SK-N-SH (cell line): ENCODE measurements at regions not wholly inside any gene's neighbourhood (a gene's known extent, or its start where the extent isn't known, plus 50 kb on each side); places are given as distances from the start of the nearest gene placed in this dataset.

ENCODE experiments used
- CTCF ChIA-PET: fragments of 300-600, 350-600 bp; formaldehyde crosslinking; extraction: SDS; loops from one replicate; lab custom pipeline; 2021; lab: Yijun Ruan, JAX
- POLR2A ChIA-PET: fragments of 350-600 bp; sonication (Branson Sonifier 250); formaldehyde crosslinking; extraction: SDS; loops from one replicate; lab custom pipeline; 2020; ENCODE audit warnings: antibody characterized with exemption, inconsistent platforms; lab: Yijun Ruan, JAX
- DNase-seq: peaks from one replicate; pipeline ENCODE4 v3.0.0; 2012
- H2AFZ ChIP-seq: fragments of 200-600 bp; sonication (generic); 2 replicates; pipeline ENCODE4 v1.8.1; 2016; ENCODE audit warnings: antibody characterized with exemption, mild to moderate bottlenecking, low read depth
- H3F3A ChIP-seq: fragments of 200-600 bp; sonication (generic); replicated peaks from 2 replicates; pipeline ENCODE3; 2016; ENCODE audit warnings: antibody characterized with exemption, mild to moderate bottlenecking; ENCODE audit not compliant: insufficient read depth
- H3K27ac ChIP-seq, 2 experiments: fragments of 200-500 bp in 1 of 2; fragments of 200-600 bp in 1 of 2; sonication (Bioruptor generic) in 1 of 2; sonication (generic), shearing (Covaris generic) in 1 of 2; 2 replicates each; pipeline versions ENCODE4 v1.5.1 to v1.6.1; 2014 to 2016; ENCODE audit warnings: low read depth in 2 of 2, inconsistent platforms in 1 of 2, low read length in 1 of 2, mild to moderate bottlenecking in 1 of 2, mixed read lengths in 1 of 2
- H3K27me3 ChIP-seq: fragments of 200-600 bp; sonication (generic), shearing (Covaris generic); 2 replicates; pipeline ENCODE4 v1.6.1; 2016; ENCODE audit warnings: mixed run types; ENCODE audit not compliant: insufficient read depth
- H3K36me3 ChIP-seq, 2 experiments: fragments of 200-500 bp in 1 of 2; fragments of 200-600 bp in 1 of 2; sonication (Bioruptor generic) in 1 of 2; sonication (generic) in 1 of 2; replicated peaks in 1 of 2; 2 replicates each; pipeline versions ENCODE3 to v1.5.1; 2014 to 2016; ENCODE audit warnings: low read length in 1 of 2, mild to moderate bottlenecking in 1 of 2; ENCODE audit not compliant: insufficient read depth in 2 of 2, control insufficient read depth in 1 of 2
- H3K4me1 ChIP-seq, 2 experiments: fragments of 200-500 bp in 1 of 2; fragments of 200-600 bp in 1 of 2; sonication (Bioruptor generic) in 1 of 2; sonication (generic), shearing (Covaris generic) in 1 of 2; 2 replicates each; pipeline versions ENCODE4 v1.5.1 to v1.6.1; 2014 to 2016; ENCODE audit warnings: low read depth in 1 of 2, low read length in 1 of 2, mixed run types in 1 of 2; ENCODE audit not compliant: insufficient read depth in 2 of 2, control insufficient read depth in 1 of 2
- H3K4me2 ChIP-seq: fragments of 200-600 bp; sonication (generic), shearing (Covaris generic); 2 replicates; pipeline ENCODE4 v1.6.1; 2017; ENCODE audit warnings: mixed run types
- H3K4me3 ChIP-seq, 2 experiments: fragments of 200-500 bp in 1 of 2; fragments of 200-600 bp in 1 of 2; sonication (Bioruptor generic) in 1 of 2; sonication (generic), shearing (Covaris generic) in 1 of 2; 2 replicates each; pipeline versions ENCODE4 v1.5.1 to v1.8.1; 2014 to 2016; ENCODE audit warnings: low read depth in 2 of 2, inconsistent platforms in 1 of 2, low read length in 1 of 2, mild to moderate bottlenecking in 1 of 2, mixed read lengths in 1 of 2, moderate library complexity in 1 of 2
- H3K79me2 ChIP-seq: fragments of 200-600 bp; sonication (generic); 2 replicates; pipeline ENCODE4 v1.8.1; 2017; ENCODE audit warnings: mild to moderate bottlenecking; ENCODE audit not compliant: insufficient read depth
- H3K9ac ChIP-seq: fragments of 200-600 bp; sonication (generic); 2 replicates; pipeline ENCODE4 v1.6.1; 2017; ENCODE audit warnings: mixed run types
- H3K9me2 ChIP-seq: fragments of 200-600 bp; sonication (generic); 2 replicates; pipeline ENCODE4 v1.6.1; 2017; ENCODE audit warnings: mixed run types
- H3K9me3 ChIP-seq: fragments of 200-600 bp; sonication (generic); 2 replicates; pipeline ENCODE4 v1.6.1; 2017; ENCODE audit warnings: mixed run types, mild to moderate bottlenecking, moderate library complexity
- H4K20me1 ChIP-seq: fragments of 200-600 bp; sonication (generic); 2 replicates; pipeline ENCODE4 v1.6.1; 2017; ENCODE audit warnings: mild to moderate bottlenecking, mixed run types; ENCODE audit not compliant: insufficient read depth
- CHD2 ChIP-seq: fragments of 150-350 bp; IDR thresholded peaks from 2 replicates; pipeline ENCODE4 v1.6.1; 2018; ENCODE audit warnings: low read length; ENCODE audit not compliant: partially characterized antibody
- ELF1 ChIP-seq: IDR thresholded peaks from 2 replicates; pipeline ENCODE4 v1.4.0; 2012
- EP300 ChIP-seq, 2 experiments: IDR thresholded peaks; 2 replicates each; pipeline versions ENCODE4 v1.4.0 to v1.6.1; 2012; ENCODE audit warnings: borderline replicate concordance in 1 of 2, low read depth in 1 of 2, low read length in 1 of 2
- FOSL2 ChIP-seq: IDR thresholded peaks from 2 replicates; pipeline ENCODE4 v1.4.0; 2012; ENCODE audit warnings: low read depth, mild to moderate bottlenecking, moderate library complexity, borderline replicate concordance
- FOXM1 ChIP-seq: IDR thresholded peaks from 2 replicates; pipeline ENCODE4 v1.4.0; 2012; ENCODE audit warnings: low read depth, mild to moderate bottlenecking
- GATA2 ChIP-seq: sonication (generic); formaldehyde crosslinking; IDR thresholded peaks from 2 replicates; pipeline ENCODE4 v1.5.0; 2020; ENCODE audit warnings: mild to moderate bottlenecking, missing genetic modification reagents
- NFIC ChIP-seq: IDR thresholded peaks from 2 replicates; pipeline ENCODE4 v1.4.0; 2012; ENCODE audit warnings: borderline replicate concordance
- POLR2AphosphoS5 ChIP-seq: IDR thresholded peaks from 2 replicates; pipeline ENCODE4 v1.6.1; 2012; ENCODE audit warnings: low read depth, low read length
- RAD21 ChIP-seq: IDR thresholded peaks from 2 replicates; pipeline ENCODE4 v1.6.1; 2012; ENCODE audit warnings: mild to moderate bottlenecking, low read length
- RCOR1 ChIP-seq: fragments of 150-350 bp; IDR thresholded peaks from 2 replicates; pipeline ENCODE4 v1.6.1; 2017; ENCODE audit warnings: antibody characterized with exemption, low read length
- RXRA ChIP-seq: IDR thresholded peaks from 2 replicates; pipeline ENCODE4 v1.4.0; 2012; ENCODE audit warnings: low read depth, mild to moderate bottlenecking, borderline replicate concordance
- SMC3 ChIP-seq: IDR thresholded peaks from 2 replicates; pipeline ENCODE4 v1.6.1; 2012; ENCODE audit warnings: low read depth, low read length, improper control_type of control experiment
- TCF12 ChIP-seq: IDR thresholded peaks from 2 replicates; pipeline ENCODE4 v1.4.0; 2012
- WGBS: methylation state at CpG from one replicate; pipeline ENCODE4 v1.1.6; 2017; ENCODE audit warnings: low lambda C conversion rate; 5-methylcytosine and 5-hydroxymethylcytosine counted together
- TF ChIP-seq, protein P1 (sequence below): fragments of 200-600 bp; sonication (generic); IDR thresholded peaks from 2 replicates; pipeline ENCODE4 v1.6.1; 2017; ENCODE audit warnings: antibody characterized with exemption, mild to moderate bottlenecking, moderate library complexity
- TF ChIP-seq, protein P2 (sequence below): IDR thresholded peaks from 2 replicates; pipeline ENCODE4 v1.6.1; 2012; ENCODE audit warnings: mild to moderate bottlenecking, low read depth, low read length, moderate library complexity
- TF ChIP-seq, protein P3 (sequence below): fragments of 150-350 bp; IDR thresholded peaks from 2 replicates; pipeline ENCODE4 v1.6.1; 2016; ENCODE audit warnings: mild to moderate bottlenecking, low read depth, low read length

DNA sequence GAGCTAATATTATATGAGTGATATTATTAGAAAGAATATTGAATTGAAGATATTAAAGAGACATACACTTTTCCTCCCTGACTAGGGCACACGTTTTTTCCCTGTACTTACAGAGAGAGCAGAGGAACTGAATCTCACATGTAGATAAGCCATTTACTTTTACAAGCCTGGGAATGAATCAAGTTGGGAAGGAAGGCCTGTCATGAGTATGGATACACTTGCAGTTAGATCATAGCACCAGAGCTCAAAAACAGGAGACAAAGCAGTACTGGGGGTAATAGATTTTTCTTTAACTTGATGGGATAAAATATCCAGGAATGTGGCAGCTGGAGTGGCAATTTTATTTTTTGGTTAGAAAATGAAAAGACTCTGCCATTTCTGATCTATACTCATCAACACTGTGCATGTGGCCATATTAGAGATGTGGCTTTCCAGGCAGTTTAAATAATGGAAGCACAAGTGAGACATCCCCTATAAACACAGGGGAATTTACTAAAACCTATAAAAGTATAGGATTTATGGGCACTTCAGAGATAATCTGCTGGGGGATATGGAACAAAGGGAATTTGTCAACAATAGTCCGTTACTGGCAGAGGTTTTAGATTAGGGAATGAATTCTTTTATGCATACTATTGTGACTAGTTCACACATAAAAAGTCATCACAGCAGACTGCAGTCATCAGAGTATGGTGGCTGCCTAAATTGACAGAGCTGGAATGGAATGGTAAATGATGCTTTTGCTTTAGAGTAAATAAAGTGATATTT, 657.7 kb upstream of the MBL2 start:
- WGBS = 25% methylated on average over 2 of the region's 2 CpGs
- POLR2A ChIA-PET = no interaction called here

More for the DNA sequence above, 657.7 kb upstream of the MBL2 start:
- H3K9ac ChIP-seq = no peak overlapping the region
- no peaks in the 10 kb centered on the region for H3K79me2 ChIP-seq
- H2AFZ ChIP-seq = no peak overlapping the region
- TF ChIP-seq, protein P1, sequence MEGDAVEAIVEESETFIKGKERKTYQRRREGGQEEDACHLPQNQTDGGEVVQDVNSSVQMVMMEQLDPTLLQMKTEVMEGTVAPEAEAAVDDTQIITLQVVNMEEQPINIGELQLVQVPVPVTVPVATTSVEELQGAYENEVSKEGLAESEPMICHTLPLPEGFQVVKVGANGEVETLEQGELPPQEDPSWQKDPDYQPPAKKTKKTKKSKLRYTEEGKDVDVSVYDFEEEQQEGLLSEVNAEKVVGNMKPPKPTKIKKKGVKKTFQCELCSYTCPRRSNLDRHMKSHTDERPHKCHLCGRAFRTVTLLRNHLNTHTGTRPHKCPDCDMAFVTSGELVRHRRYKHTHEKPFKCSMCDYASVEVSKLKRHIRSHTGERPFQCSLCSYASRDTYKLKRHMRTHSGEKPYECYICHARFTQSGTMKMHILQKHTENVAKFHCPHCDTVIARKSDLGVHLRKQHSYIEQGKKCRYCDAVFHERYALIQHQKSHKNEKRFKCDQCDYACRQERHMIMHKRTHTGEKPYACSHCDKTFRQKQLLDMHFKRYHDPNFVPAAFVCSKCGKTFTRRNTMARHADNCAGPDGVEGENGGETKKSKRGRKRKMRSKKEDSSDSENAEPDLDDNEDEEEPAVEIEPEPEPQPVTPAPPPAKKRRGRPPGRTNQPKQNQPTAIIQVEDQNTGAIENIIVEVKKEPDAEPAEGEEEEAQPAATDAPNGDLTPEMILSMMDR = no peak
- TF ChIP-seq RCOR1 = no peak
- no peak for TF ChIP-seq RXRA
- TF ChIP-seq, protein P2, sequence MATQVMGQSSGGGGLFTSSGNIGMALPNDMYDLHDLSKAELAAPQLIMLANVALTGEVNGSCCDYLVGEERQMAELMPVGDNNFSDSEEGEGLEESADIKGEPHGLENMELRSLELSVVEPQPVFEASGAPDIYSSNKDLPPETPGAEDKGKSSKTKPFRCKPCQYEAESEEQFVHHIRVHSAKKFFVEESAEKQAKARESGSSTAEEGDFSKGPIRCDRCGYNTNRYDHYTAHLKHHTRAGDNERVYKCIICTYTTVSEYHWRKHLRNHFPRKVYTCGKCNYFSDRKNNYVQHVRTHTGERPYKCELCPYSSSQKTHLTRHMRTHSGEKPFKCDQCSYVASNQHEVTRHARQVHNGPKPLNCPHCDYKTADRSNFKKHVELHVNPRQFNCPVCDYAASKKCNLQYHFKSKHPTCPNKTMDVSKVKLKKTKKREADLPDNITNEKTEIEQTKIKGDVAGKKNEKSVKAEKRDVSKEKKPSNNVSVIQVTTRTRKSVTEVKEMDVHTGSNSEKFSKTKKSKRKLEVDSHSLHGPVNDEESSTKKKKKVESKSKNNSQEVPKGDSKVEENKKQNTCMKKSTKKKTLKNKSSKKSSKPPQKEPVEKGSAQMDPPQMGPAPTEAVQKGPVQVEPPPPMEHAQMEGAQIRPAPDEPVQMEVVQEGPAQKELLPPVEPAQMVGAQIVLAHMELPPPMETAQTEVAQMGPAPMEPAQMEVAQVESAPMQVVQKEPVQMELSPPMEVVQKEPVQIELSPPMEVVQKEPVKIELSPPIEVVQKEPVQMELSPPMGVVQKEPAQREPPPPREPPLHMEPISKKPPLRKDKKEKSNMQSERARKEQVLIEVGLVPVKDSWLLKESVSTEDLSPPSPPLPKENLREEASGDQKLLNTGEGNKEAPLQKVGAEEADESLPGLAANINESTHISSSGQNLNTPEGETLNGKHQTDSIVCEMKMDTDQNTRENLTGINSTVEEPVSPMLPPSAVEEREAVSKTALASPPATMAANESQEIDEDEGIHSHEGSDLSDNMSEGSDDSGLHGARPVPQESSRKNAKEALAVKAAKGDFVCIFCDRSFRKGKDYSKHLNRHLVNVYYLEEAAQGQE = no peak
- no peak for TF ChIP-seq RAD21
- TF ChIP-seq FOXM1 = no peak
- no peak for TF ChIP-seq CHD2
- no peak for TF ChIP-seq EP300 (IDR thresholded peaks at IDR 0.05; ENCODE audit: borderline replicate concordance in 1 of 2, low read depth in 1 of 2, low read length in 1 of 2)
- TF ChIP-seq FOSL2 = no peak
- TF ChIP-seq POLR2AphosphoS5 = no peak
- TF ChIP-seq GATA2 = no peak
- TF ChIP-seq SMC3 = no peak
- no peak for TF ChIP-seq ELF1
- TF ChIP-seq, protein P3, sequence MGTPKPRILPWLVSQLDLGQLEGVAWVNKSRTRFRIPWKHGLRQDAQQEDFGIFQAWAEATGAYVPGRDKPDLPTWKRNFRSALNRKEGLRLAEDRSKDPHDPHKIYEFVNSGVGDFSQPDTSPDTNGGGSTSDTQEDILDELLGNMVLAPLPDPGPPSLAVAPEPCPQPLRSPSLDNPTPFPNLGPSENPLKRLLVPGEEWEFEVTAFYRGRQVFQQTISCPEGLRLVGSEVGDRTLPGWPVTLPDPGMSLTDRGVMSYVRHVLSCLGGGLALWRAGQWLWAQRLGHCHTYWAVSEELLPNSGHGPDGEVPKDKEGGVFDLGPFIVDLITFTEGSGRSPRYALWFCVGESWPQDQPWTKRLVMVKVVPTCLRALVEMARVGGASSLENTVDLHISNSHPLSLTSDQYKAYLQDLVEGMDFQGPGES = no peak
- no peak for TF ChIP-seq NFIC
- no peak for TF ChIP-seq TCF12
- H3K9me2 ChIP-seq = no peaks in the 10 kb centered on the region
- no peaks in the 10 kb centered on the region for H3K4me1 ChIP-seq
- no peaks in the 10 kb centered on the region for H4K20me1 ChIP-seq
- no peak overlapping the region for H3K27ac ChIP-seq
- CTCF ChIA-PET = interaction anchor here (0.8 kb wide), 1 partner anchor 18 kb away, joined by 3 read pairs; no protein-coding TSS in a partner anchor
- H3F3A ChIP-seq = no peaks in the 10 kb centered on the region
- no peaks in the 10 kb centered on the region for H3K36me3 ChIP-seq
- no peaks in the 10 kb centered on the region for H3K9me3 ChIP-seq
- DNase-seq = no peak
- H3K4me3 ChIP-seq = no peak overlapping the region
- no peaks in the 10 kb centered on the region for H3K27me3 ChIP-seq
- no peak overlapping the region for H3K4me2 ChIP-seq
